HG02623 (cell line): ENCODE measurements at regions not wholly inside any gene's neighbourhood (a gene's known extent, or its start where the extent isn't known, plus 50 kb on each side); places are given as distances from the start of the nearest gene placed in this dataset.
"Not testable (repeated sequence)": the region's sequence is repeated elsewhere in the genome, so short reads cannot be mapped to it uniquely, and the experiment has no call there.

Experiments used
- ATAC-seq: cut with Tn5 transposase; IDR thresholded peaks from one replicate; pipeline ENCODE4 v1.9.1; 2021; ENCODE audit warnings: moderate library complexity; ENCODE audit not compliant: unreplicated experiment

GRCh38 chr1:119251751-119252150 is 111.3 kb upstream of the WARS2 start:
- ATAC-seq: no peak

DNA sequence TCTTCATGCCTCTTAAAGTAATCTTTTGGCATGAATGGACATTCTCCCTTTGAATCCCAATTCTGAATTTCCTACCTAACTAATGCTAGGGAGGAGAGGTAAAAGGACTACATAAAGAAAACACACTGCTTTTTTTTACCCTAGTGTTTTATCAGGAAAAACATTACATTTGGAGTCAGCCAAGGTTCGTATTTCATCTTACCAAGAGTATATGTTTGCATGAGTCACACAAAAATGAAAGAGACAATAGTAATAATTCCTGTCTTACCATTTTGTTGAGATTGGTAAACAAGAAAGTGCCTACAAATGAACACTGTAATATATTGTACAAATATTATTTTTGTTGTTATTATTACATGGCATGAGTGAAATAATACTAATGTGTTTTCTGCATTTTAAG is 112.9 kb upstream of the WARS2 start:
- no peak for ATAC-seq

- ATAC-seq: no peak
Observed at GRCh38 chr1:119254067-119254720, 113.7 kb upstream of the WARS2 start.

DNA sequence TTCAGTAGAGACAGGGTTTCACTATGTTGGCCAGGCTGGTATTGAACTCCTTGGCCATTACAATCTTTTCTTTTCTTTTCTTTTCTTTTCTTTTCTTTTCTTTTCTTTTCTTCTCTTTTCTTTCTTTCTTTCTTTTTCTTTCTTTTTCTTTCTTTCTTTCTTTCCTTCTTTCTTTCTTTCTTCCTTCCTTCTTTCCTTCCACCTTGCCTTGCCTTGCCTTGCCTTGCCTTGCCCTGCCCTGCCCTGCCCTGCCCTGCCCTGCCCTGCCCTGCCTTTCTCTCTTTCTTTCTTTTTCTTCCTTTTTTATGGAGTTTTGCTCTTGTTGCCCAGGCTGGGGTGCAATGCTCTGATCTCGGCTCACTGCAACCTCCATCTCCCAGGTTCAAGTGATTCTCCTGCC is 112.5 kb upstream of the HAO2 start:
- ATAC-seq: not testable (repeated sequence)

DNA sequence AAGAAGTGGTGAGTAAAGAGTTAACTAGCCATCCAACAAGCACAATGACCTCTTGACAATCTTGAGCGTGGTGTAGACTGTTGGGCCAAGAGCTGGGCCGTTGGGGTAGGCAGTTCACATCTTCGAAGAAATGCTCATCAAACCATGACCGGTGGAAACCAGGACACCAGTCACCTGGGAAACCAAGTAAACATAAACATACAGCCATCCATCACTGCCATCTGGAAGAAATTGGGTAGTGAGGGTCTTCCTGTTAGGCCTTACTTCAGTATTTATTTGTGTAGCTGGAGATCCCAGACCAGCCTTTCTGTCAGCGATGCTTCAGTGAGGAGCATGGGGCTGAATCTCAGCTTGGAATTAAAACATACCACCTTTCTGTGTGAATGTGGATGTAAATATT is 108.1 kb upstream of the HAO2 start:
- ATAC-seq: no peak

DNA sequence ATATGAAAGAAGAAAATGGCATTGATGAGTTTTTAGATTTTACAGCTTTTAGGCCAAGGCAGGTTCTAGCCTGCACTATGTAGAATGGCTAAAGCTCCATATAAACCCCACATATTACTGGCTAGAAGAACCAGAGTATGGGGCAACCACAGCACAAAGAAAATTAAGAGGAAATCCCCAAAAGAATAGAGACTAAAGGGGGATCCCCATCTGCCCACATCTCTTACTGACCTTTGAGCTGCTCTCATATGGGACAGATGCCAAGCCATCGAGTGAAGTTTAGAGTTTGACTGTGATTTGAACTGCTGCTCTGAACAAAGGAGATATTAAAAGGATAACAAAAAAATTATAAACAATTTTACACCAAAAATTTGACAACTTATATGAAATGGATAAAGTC is 102.2 kb upstream of the HAO2 start:
- peak; percentile 91 for ATAC-seq

GRCh38 chr1:119266858-119267257 is 101.7 kb upstream of the HAO2 start:
- ATAC-seq: no peak

GRCh38 chr1:119267288-119267687 is 101.3 kb upstream of the HAO2 start:
- not testable (repeated sequence) for ATAC-seq

DNA sequence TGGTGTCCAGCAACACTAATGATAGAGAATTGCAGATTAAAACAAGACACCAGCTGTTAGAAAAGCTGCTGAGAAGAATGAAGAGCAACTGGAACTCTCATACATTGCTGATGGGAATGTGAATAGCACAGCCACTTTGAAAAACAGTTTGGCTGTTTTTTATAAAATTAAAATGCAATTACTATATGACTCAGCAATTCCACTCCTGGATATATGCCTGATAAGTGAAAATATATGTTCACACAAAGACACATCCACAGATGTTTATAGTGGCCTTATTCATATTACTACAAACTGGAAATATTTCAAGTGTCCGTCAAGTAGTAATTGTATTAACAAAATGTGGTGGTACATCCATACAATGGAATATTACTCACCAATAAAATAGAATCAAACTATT is 99.7 kb upstream of the HAO2 start:
- ATAC-seq: no peak

DNA sequence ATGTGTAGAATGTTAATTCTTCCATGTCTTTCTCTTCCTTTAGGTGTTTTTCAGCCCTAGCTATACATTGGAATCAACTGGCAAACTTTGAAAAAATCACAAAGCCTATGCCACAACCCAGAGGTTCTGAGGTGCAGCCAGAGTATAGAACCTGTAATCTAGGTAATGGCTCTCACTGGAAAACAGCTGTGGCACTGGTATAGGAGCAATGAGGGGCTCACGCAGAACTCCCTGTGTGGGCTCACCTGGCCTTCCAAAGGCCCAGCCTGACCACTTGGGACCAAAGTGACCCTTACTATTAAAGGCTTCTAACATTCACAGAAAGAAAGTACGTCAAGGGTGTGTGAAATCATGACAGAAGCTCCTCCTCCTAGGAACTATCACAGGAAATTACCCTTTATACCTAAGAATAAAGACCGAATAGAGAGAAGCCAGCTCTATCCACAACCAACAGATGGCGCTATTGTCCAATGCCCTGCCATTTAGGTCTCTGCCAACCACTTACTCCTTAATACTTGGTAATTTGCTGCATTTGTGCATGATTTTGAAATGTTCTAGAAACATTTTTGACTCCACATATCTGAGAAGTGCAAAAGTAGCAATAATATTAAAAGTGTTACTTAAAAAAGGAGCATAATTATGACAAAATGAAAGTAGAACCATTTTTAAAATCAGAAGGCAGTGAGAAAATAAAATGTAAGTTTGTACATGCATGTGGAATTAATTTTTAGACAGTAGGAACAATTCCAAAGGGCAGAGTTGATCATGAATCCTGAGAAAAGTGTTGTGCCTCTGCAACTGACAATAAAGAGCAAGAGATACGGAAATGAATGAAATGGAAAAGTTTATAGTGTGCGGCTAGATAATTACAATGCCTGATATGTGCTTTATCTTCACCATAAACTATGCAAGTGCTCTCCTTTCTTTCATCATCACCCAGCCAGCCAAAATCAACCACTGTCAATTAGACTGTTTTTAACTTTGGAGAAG is 93.1 kb upstream of the HAO2 start:
- ATAC-seq: no peak

DNA sequence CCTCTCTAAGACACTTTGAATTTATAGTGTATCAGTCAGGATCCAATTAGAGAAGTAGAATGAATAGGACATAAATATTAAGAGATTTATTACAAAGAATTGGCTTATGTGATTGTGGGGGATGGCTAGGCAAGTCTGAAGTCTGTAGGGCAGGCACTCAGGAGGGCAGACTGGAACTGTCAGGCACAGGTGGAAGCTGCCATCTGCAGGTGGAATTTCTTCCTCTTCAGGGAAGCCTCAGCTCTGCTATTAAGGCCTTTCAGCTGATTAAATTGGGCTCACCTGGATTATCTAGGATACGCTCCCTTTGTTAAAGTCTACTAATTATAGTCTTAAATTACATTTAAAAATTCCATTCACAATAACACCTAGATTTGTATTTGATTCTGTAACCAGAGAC is 92.0 kb upstream of the HAO2 start:
- ATAC-seq: no peak

GRCh38 chr1:119279456-119280381 is 88.9 kb upstream of the HAO2 start:
- ATAC-seq: no peak

DNA sequence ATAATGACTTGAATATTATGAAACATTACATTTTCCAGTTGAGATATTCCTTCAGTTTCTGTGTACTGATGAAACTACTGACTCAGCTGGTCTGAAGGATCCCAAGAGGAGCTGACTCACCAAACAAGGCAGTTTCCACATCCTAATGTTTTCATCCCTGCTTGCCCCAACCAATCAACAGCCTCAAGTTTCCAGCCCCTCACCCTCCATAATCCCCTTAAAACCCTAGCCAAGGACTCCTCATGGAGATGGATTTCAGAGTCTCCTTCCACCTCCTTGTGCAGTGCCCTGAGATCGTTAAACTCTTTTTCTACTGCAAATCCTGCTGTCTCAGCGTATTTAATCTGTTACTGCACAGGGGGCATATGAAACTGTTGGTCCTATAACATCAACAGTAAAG is 83.1 kb upstream of the HAO2 start:
- ATAC-seq: no peak

DNA sequence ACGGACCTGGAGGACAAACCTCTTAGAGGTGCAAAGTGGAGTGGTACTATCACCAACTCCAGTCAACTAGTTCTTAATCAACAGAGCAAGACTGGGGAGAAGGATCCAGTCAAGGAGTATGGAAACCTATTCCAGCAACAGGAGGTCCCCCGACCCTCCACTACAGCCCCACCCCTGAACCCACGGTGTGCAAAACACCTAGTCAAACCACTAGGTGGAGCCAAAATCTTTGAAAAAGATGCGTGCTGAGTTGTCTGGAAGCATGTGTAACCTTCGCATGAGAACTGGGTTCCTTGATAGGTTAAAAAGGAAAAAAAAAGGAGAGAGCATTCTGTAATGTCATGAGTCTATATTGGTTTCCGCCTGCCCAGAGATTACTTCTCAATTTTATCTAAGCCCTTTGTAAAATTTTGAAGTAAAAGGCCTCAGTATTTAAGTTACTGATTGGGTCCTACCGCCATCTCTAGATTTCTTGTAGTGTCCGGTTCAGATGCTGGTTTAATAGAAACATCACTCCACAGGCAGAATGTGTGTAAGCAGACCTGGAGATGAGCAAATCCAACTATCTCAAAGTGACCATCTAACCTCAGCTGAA is 81.9 kb upstream of the HAO2 start:
- ATAC-seq: peak; percentile 60

GRCh38 chr1:119288751-119289150 is 79.8 kb upstream of the HAO2 start:
- no peak for ATAC-seq

- no peak for ATAC-seq
Observed at GRCh38 chr1:119290297-119290696, 78.3 kb upstream of the HAO2 start.

DNA sequence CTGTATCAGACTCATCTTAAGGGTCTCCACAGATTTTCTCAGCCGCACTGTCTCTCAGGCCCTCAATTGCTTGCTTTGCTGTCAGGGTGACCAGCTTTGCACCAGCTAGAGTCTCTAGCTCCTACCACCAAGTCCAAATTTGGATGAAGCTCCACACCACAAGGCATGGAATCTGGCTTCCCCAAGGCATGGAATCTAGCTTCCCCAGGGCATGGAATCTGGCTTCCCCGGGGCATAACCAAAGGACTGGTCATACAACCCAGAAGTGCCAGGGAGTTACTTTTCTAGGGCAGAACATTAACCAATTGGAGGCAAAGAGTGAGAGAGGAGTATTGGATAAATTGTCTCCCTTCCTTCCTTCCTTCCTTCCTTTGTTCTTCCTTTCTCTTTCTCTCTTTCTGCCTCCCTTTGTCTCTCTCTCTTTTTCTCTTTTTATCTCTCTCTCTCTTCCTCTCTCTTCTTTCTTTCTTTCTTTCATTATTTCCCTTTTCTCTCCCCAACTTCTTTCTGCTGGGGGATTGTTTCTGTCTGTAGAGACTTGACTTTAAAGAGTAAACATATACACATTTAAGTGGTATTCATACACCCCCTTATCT is 76.9 kb upstream of the HAO2 start:
- ATAC-seq: no peak

GRCh38 chr1:119293797-119294196 is 74.8 kb upstream of the HAO2 start:
- ATAC-seq: no peak

- ATAC-seq: no peak
Observed at GRCh38 chr1:119294199-119294598, 74.4 kb upstream of the HAO2 start.

DNA sequence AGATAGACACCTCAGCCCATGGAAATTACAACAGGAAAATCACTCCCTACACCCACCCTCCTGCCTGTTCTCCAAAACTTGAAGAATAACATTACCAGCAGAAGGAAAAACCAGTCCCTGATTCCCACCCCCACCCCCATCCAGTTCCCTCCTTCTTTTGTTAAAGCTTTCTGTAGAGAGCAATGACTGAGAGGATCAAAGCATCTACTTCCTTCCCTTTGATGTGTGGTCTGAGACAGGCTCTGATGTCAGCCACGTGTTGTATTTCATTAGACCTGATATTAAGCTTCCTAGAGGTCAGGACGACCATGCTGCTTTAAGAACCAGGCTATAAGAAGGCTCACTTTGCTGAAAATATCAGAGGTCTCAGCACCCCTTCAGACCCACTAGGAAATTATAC is 73.9 kb upstream of the HAO2 start:
- ATAC-seq: no peak
